Type B pancreatic cell (in vitro differentiated cells): ENCODE measurements at regions not wholly inside any gene's neighbourhood (a gene's known extent, or its start where the extent isn't known, plus 50 kb on each side); places are given as distances from the start of the nearest gene placed in this dataset.
"Not testable (repeated sequence)": the region's sequence is repeated elsewhere in the genome, so short reads cannot be mapped to it uniquely, and the experiment has no call there.

Experiments used
- DNase-seq: peaks from one replicate; pipeline ENCODE4 v3.0.0; 2021; ENCODE audit warnings: mixed read lengths; ENCODE audit not compliant: unreplicated experiment; ENCODE audit errors: extremely low spot score
- H3K27ac Mint-ChIP-seq: 2 replicates; pipeline ENCODE4 v1.8.0; 2021; ENCODE audit warnings: mild to moderate bottlenecking, mixed read lengths
- H3K27me3 Mint-ChIP-seq: 2 replicates; pipeline ENCODE4 v1.8.0; 2021; ENCODE audit warnings: mixed read lengths
- H3K36me3 Mint-ChIP-seq: 2 replicates; pipeline ENCODE4 v1.8.0; 2021; ENCODE audit warnings: mixed read lengths
- H3K4me1 Mint-ChIP-seq: one replicate; pipeline ENCODE4 v1.8.0; 2021; ENCODE audit warnings: mixed read lengths; ENCODE audit not compliant: unreplicated experiment
- H3K4me3 Mint-ChIP-seq: 2 replicates; pipeline ENCODE4 v1.8.0; 2021; ENCODE audit warnings: mild to moderate bottlenecking, mixed read lengths
- H3K9me3 Mint-ChIP-seq: 2 replicates; pipeline ENCODE4 v1.8.0; 2021; ENCODE audit warnings: mixed read lengths
- TF ChIP-seq, protein P1 (sequence below): fragments of 200-600 bp; sonication (generic); conservative IDR thresholded peaks from 2 replicates; pipeline ENCODE4 v1.5.0; 2021; ENCODE audit warnings: antibody characterized with exemption, mild to moderate bottlenecking

DNA sequence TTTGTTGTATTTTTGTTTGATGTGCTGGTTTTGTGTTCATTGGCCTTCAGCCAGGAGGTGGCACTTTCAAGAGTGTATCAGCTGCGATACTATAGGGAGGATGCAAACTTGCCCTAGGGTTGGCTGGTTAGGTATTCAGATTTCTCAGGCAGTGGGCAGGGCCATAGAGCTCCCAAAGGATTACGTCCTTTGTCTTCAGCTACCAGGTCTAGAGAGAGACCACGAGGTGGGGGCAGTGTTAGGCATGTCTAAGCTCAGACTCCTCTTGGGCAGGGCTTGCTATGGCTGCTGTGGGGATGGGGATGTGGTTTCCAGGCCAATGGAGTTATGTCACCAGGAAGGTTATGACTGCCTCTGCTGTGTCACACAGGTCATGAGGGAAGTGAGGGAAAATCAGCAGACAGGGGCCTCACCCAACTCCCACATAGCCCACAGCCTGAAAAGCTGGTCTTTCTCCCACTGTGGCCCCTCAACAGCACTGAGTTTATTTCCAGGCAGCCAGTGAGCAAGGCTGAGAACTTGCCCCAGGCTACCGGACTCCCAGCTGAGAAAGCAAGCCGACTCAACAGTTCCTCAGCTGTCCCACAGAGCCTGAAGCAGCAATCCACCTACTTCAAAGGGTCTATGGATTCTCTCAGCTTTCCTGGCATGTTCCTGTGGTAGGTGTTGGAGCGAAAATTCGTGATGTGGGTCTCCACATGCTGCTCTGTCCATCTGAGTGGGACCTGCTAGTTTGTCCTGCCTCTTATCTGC, 227.4 kb upstream of the COBL start:
- TF ChIP-seq, protein P1, sequence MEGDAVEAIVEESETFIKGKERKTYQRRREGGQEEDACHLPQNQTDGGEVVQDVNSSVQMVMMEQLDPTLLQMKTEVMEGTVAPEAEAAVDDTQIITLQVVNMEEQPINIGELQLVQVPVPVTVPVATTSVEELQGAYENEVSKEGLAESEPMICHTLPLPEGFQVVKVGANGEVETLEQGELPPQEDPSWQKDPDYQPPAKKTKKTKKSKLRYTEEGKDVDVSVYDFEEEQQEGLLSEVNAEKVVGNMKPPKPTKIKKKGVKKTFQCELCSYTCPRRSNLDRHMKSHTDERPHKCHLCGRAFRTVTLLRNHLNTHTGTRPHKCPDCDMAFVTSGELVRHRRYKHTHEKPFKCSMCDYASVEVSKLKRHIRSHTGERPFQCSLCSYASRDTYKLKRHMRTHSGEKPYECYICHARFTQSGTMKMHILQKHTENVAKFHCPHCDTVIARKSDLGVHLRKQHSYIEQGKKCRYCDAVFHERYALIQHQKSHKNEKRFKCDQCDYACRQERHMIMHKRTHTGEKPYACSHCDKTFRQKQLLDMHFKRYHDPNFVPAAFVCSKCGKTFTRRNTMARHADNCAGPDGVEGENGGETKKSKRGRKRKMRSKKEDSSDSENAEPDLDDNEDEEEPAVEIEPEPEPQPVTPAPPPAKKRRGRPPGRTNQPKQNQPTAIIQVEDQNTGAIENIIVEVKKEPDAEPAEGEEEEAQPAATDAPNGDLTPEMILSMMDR = no peak
- no peaks in the 10 kb centered on the region for H3K36me3 Mint-ChIP-seq
- H3K9me3 Mint-ChIP-seq = peaks cover 9% of the 10 kb centered on the region
- H3K27me3 Mint-ChIP-seq = no peaks in the 10 kb centered on the region
- DNase-seq = no peak
- H3K4me1 Mint-ChIP-seq = no peaks in the 10 kb centered on the region
- H3K27ac Mint-ChIP-seq = no peak overlapping the region
- no peak overlapping the region for H3K4me3 Mint-ChIP-seq

DNA sequence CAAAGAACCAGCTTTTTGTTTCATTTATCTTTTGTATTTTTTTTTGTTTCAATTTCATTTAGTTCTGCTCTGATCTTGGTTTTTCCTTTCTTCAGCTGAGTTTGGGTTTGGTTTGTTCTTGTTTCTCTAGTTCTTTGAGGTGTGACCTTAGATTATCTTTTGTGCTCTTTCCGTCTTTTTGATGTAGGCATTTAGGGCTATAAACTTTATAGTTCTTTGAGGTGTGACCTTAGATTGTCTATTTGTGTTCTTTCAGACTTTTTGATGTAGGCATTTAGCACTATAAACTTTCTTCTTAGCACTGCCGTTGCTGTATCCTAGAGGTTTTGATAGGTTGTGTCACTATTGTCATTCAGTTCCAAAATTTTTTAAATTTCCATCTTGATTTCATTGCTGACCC, 224.3 kb upstream of the COBL start:
- H3K4me1 Mint-ChIP-seq, DNase-seq, H3K4me3 Mint-ChIP-seq, H3K36me3 Mint-ChIP-seq, H3K27ac Mint-ChIP-seq, H3K27me3 Mint-ChIP-seq, H3K9me3 Mint-ChIP-seq: not testable (repeated sequence)

DNA sequence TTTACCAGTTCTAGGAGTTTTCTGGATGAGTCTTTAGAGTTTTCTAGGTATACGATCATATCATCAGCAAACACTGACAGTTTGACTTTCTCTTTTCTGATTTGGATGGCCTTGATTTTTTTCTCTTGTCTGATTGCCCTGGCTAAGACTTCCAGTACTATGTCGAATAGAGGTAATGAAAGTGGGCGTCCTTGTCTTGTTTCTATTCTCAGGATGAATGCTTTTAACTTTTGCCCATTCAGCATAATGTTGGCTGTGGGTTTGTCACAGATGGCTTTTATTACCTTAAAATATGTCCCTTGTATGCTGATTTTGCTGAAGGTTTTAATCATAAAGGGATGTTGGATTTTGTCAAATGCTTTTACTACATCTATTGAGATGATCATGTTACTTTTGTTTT, 223.2 kb upstream of the COBL start:
- Mint-ChIP-seq H3K27me3 (no peaks in the 10 kb centered on the region), H3K9me3 (peaks cover 5% of the 10 kb centered on the region), H3K27ac (no peak overlapping the region), H3K4me3 (no peak overlapping the region), H3K36me3 (no peaks in the 10 kb centered on the region), H3K4me1 (no peaks in the 10 kb centered on the region)
- TF ChIP-seq, protein P1 = no peak
- DNase-seq = no peak

DNA sequence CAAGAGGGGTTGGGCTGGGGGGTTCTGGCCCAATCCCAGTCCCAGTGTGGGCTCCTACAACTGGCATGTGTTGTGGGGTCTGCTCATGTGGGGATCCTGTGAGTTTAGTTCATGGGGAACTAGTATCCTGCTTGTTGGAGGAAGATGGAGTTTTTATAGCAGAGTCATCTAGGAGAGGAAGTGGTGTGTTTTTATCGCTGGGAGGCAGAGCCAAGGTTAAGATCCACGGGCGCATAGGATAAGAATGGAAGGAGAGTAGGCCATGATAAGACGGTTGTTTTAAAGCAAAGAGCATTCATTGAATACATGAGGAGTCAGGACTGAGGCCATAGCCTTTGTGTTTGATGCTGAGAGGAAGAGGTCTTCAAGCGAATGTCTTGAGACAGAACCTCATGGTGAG, 211.6 kb upstream of the COBL start:
- Mint-ChIP-seq H3K4me1 (no peaks in the 10 kb centered on the region), H3K36me3 (no peaks in the 10 kb centered on the region), H3K27ac (no peak overlapping the region), H3K4me3 (no peak overlapping the region), H3K9me3 (no peaks in the 10 kb centered on the region), H3K27me3 (peaks cover 6% of the 10 kb centered on the region)
- TF ChIP-seq, protein P1 = no peak
- DNase-seq = no peak

DNA sequence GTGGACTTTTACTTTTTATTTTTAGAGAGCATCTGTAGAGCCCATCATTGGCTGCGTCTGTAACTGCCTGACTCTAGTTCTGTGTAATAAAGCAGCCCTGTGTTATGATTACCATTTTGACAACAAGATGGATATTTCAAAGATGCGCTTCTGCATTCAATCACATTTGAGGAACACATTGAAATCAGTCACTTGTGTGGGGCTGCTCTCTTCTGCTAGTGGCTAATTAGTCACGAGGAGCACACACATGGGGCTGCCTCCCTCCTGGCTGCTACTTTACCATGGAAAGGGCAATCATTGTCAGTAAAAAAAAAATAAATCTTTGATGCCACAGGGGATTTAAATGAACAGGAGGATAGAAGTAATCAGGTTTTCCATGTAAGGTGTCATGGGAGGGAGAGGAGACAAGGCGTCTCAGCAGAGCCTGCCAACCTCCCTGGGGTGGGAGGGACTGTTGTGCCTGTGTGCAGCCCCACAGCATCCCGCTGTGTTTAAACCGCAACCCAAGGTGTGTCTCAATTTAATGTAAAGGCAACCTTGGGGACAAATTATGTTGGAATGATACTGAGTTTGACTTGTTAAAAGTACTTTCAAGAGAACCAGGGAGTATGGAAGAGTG, 205.2 kb upstream of the COBL start:
- Mint-ChIP-seq H3K9me3 (no peaks in the 10 kb centered on the region), H3K4me3 (no peak overlapping the region), H3K27me3 (no peaks in the 10 kb centered on the region), H3K27ac (no peak overlapping the region), H3K4me1 (no peaks in the 10 kb centered on the region), H3K36me3 (no peaks in the 10 kb centered on the region)
- DNase-seq = no peak
- TF ChIP-seq, protein P1 = no peak

DNA sequence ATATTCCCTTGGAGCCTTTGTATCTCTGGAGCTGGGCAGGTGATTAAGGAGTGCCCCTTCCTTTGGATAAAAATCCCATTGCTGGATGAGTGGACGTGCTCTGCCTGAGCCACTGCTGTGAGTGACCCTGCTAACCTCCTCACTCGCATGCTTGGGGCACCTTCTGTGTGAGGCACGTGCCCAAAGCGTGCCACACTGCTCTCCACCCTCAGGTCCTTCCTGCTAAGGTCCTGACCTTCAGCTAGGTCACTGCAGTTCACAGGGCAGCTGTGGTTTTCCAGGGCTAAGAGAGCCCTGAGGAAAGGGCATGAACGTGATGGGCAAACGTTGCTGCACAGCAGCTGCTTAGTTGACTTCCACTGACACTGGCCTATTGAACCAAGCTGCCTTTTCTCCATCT, 204.4 kb upstream of the COBL start:
- DNase-seq = no peak
- H3K4me1 Mint-ChIP-seq = no peaks in the 10 kb centered on the region
- H3K9me3 Mint-ChIP-seq = no peaks in the 10 kb centered on the region
- H3K4me3 Mint-ChIP-seq = no peak overlapping the region
- H3K36me3 Mint-ChIP-seq = no peaks in the 10 kb centered on the region
- TF ChIP-seq, protein P1 = no peak
- no peak overlapping the region for H3K27ac Mint-ChIP-seq
- no peaks in the 10 kb centered on the region for H3K27me3 Mint-ChIP-seq
